ENCODE measurements at regions not wholly inside any gene's neighbourhood (a gene's known extent, or its start where the extent isn't known, plus 50 kb on each side); places are given as distances from the start of the nearest gene placed in this dataset.
"Not testable (repeated sequence)": the region's sequence is repeated elsewhere in the genome, so short reads cannot be mapped to it uniquely, and the experiment has no call there.

GRCh38 chr9:39005736-39006135 lies 282.2 kb downstream of the CNTNAP3 start:
- not testable (repeated sequence) for TF ChIP-seq CTCF (IDR thresholded peaks at IDR 0.05); EP300 (IDR thresholded peaks at IDR 0.05); POLR2AphosphoS5 (IDR thresholded peaks at IDR 0.05); POLR2A (IDR thresholded peaks at IDR 0.05; ENCODE audit: low read depth)
